Osteocyte (in vitro differentiated cells): ENCODE measurements at regions not wholly inside any gene's neighbourhood (a gene's known extent, or its start where the extent isn't known, plus 50 kb on each side); places are given as distances from the start of the nearest gene placed in this dataset.
A peak's percentile ranks its signal among the peaks of the same experiment; 100 is the strongest.

Source experiments
- DNase-seq: peaks from one replicate; pipeline ENCODE4 v3.0.0; 2021; ENCODE audit warnings: mixed read lengths; ENCODE audit not compliant: unreplicated experiment; ENCODE audit errors: extremely low spot score
- H3K27ac Mint-ChIP-seq: one replicate; pipeline ENCODE4 v1.8.0; 2021; ENCODE audit warnings: mild to moderate bottlenecking, mixed read lengths; ENCODE audit not compliant: unreplicated experiment
- H3K27me3 Mint-ChIP-seq: one replicate; pipeline ENCODE4 v1.8.0; 2021; ENCODE audit warnings: mixed read lengths; ENCODE audit not compliant: unreplicated experiment
- H3K36me3 Mint-ChIP-seq: one replicate; pipeline ENCODE4 v1.8.0; 2021; ENCODE audit warnings: mixed read lengths; ENCODE audit not compliant: unreplicated experiment
- H3K4me1 Mint-ChIP-seq: one replicate; pipeline ENCODE4 v1.8.0; 2021; ENCODE audit warnings: mixed read lengths; ENCODE audit not compliant: unreplicated experiment
- H3K4me3 Mint-ChIP-seq: one replicate; pipeline ENCODE4 v1.8.0; 2021; ENCODE audit warnings: mild to moderate bottlenecking, moderate library complexity, mixed read lengths; ENCODE audit not compliant: unreplicated experiment
- H3K9me3 Mint-ChIP-seq: one replicate; pipeline ENCODE4 v1.8.0; 2021; ENCODE audit warnings: mixed read lengths; ENCODE audit not compliant: unreplicated experiment
- CTCF ChIP-seq: fragments of 200-600 bp; sonication (generic); IDR thresholded peaks from 2 replicates; pipeline ENCODE4 v1.5.0; 2021; ENCODE audit warnings: antibody characterized with exemption, mild to moderate bottlenecking, moderate library complexity

GRCh38 chr10:63724922-63725321, 203.7 kb downstream of the REEP3 start:
- peaks cover 5% of the 10 kb centered on the region for H3K9me3 Mint-ChIP-seq
- no peak for DNase-seq
- H3K4me3 Mint-ChIP-seq = no peak overlapping the region
- peaks cover 29% of the 10 kb centered on the region for H3K27me3 Mint-ChIP-seq
- peaks cover 2% of the 10 kb centered on the region for H3K36me3 Mint-ChIP-seq
- H3K4me1 Mint-ChIP-seq = peaks cover 30% of the 10 kb centered on the region
- H3K27ac Mint-ChIP-seq = no peak overlapping the region
- peak; percentile 6 for TF ChIP-seq CTCF

- Mint-ChIP-seq H3K27me3 (peaks cover 32% of the 10 kb centered on the region), H3K4me1 (peaks cover 16% of the 10 kb centered on the region), H3K36me3 (peaks cover 2% of the 10 kb centered on the region), H3K27ac (no peak overlapping the region), H3K4me3 (no peak overlapping the region), H3K9me3 (peaks cover 10% of the 10 kb centered on the region)
- TF ChIP-seq CTCF = no peak
- DNase-seq = no peak
Measured at GRCh38 chr10:63726867-63727266, 205.7 kb downstream of the REEP3 start.

- DNase-seq = no peak
- TF ChIP-seq CTCF = no peak
- Mint-ChIP-seq H3K4me1 (peaks cover 8% of the 10 kb centered on the region), H3K27me3 (peaks cover 32% of the 10 kb centered on the region), H3K9me3 (peaks cover 10% of the 10 kb centered on the region), H3K4me3 (no peak overlapping the region), H3K27ac (no peak overlapping the region), H3K36me3 (peaks cover 2% of the 10 kb centered on the region)
Measured at GRCh38 chr10:63727636-63728035, 206.4 kb downstream of the REEP3 start.

GRCh38 chr10:63735305-63735704, 214.1 kb downstream of the REEP3 start:
- Mint-ChIP-seq H3K36me3 (no peaks in the 10 kb centered on the region), H3K27me3 (peaks cover under 1% of the 10 kb centered on the region), H3K4me3 (no peak overlapping the region), H3K9me3 (peaks cover under 1% of the 10 kb centered on the region), H3K27ac (no peak overlapping the region), H3K4me1 (peaks cover 5% of the 10 kb centered on the region)
- no peak for DNase-seq
- no peak for TF ChIP-seq CTCF

GRCh38 chr10:63738410-63738809, 217.2 kb downstream of the REEP3 start:
- Mint-ChIP-seq H3K4me3 (no peak overlapping the region), H3K36me3 (no peaks in the 10 kb centered on the region), H3K27ac (no peak overlapping the region), H3K4me1 (peaks cover 5% of the 10 kb centered on the region), H3K9me3 (no peaks in the 10 kb centered on the region), H3K27me3 (peaks cover 5% of the 10 kb centered on the region)
- TF ChIP-seq CTCF = no peak
- DNase-seq = no peak
